Endothelial cell of umbilical vein (primary cell): ENCODE measurements at regions not wholly inside any gene's neighbourhood (a gene's known extent, or its start where the extent isn't known, plus 50 kb on each side); places are given as distances from the start of the nearest gene placed in this dataset.

Source experiments
- BruUV-seq: library from RNA; stranded (reverse); fragments of 400-500 nt; replicated peaks from 2 replicates; lab custom pipeline; 2021; lab: Mats Ljungman, UMichigan
- CTCF ChIA-PET: fragments of 300-600, 350-600 bp; sonication (Branson Sonifier 250); formaldehyde crosslinking; loops from one replicate; lab custom pipeline; 2021; ENCODE audit warnings: antibody characterized with exemption, inconsistent platforms; lab: Charles Lee
- POLR2A ChIA-PET: fragments of 300-600, 350-600 bp; sonication (Branson Sonifier 250); formaldehyde crosslinking; loops from one replicate; lab custom pipeline; 2021; ENCODE audit warnings: antibody characterized with exemption, inconsistent platforms; lab: Charles Lee
- DNase-seq: peaks from one replicate; pipeline ENCODE4 v3.0.0-alpha.2; 2011; ENCODE audit warnings: low read depth, low spot score
- FAIRE-seq: peaks from 2 replicates; lab custom pipeline; 2011; peaks lifted over from hg19 to GRCh38; lab: Jason Lieb, UNC
- H2AFZ ChIP-seq: 2 replicates; pipeline ENCODE4 v1.6.0; 2012; ENCODE audit warnings: low read depth, low read length, control low read depth, inconsistent platforms
- H3K27ac ChIP-seq: 2 replicates; pipeline ENCODE4 v1.5.1; 2011; ENCODE audit warnings: low read depth, mild to moderate bottlenecking, control low read depth, low read length, moderate library complexity; ENCODE audit not compliant: insufficient read depth
- H3K27me3 ChIP-seq, 2 experiments: 2 replicates each; pipeline versions ENCODE4 v1.6.0 to v1.6.1; 2011; ENCODE audit warnings: low read length in 2 of 2, mixed read lengths in 1 of 2; ENCODE audit not compliant: control insufficient read depth in 2 of 2, insufficient read depth in 2 of 2
- H3K36me3 ChIP-seq, 2 experiments: 2 replicates in 1 of 2; 3 replicates in 1 of 2; pipeline ENCODE4 v1.5.1; 2011; ENCODE audit warnings: low read length in 2 of 2, mild to moderate bottlenecking in 1 of 2, moderate library complexity in 1 of 2; ENCODE audit not compliant: control insufficient read depth in 2 of 2, insufficient read depth in 2 of 2; ENCODE audit errors: extremely low read depth in 1 of 2
- H3K4me1 ChIP-seq: 3 replicates; pipeline ENCODE4 v1.5.1; 2011; ENCODE audit warnings: mild to moderate bottlenecking, low read length; ENCODE audit not compliant: control insufficient read depth, insufficient read depth; ENCODE audit errors: extremely low read depth
- H3K4me2 ChIP-seq: 2 replicates; pipeline ENCODE4 v1.6.1; 2011; ENCODE audit warnings: low read length, control low read depth, mixed read lengths; ENCODE audit not compliant: insufficient read depth
- H3K4me3 ChIP-seq, 3 experiments: fragments of 200-600 bp in 1 of 3; sonication (generic), shearing (Covaris generic) in 1 of 3; replicated peaks in 1 of 3; 2 replicates each; pipeline ENCODE4 v1.5.1; 2011 to 2016; ENCODE audit warnings: control low read depth in 3 of 3, low read length in 3 of 3, mild to moderate bottlenecking in 2 of 3, inconsistent platforms in 1 of 3, low read depth in 1 of 3, moderate library complexity in 1 of 3; ENCODE audit not compliant: insufficient read depth in 1 of 3
- H3K79me2 ChIP-seq: 2 replicates; pipeline ENCODE4 v1.6.0; 2012; ENCODE audit warnings: low read length, inconsistent platforms; ENCODE audit not compliant: control insufficient read depth, insufficient read depth
- H3K9ac ChIP-seq: replicated peaks from 2 replicates; pipeline ENCODE3; 2011; ENCODE audit warnings: low read length, control low read depth; ENCODE audit not compliant: insufficient read depth; ENCODE audit errors: extremely low read depth
- H3K9me1 ChIP-seq: replicated peaks from 3 replicates; pipeline ENCODE4 v1.6.0; 2011; ENCODE audit warnings: mild to moderate bottlenecking, low read length; ENCODE audit not compliant: control insufficient read depth, insufficient read depth; ENCODE audit errors: extremely low read depth
- H3K9me3 ChIP-seq: replicated peaks from 2 replicates; pipeline ENCODE4 v1.5.1; 2012; ENCODE audit warnings: low read length, inconsistent platforms; ENCODE audit not compliant: control insufficient read depth, insufficient read depth
- H4K20me1 ChIP-seq: replicated peaks from 2 replicates; pipeline ENCODE3; 2011; ENCODE audit warnings: mild to moderate bottlenecking, low read length; ENCODE audit not compliant: control insufficient read depth, insufficient read depth; ENCODE audit errors: extremely low read depth
- CTCF ChIP-seq, 2 donors: IDR thresholded peaks; 1 replicate in 1 of 2; 2 replicates in 1 of 2; pipeline ENCODE4 v1.5.1; 2011; ENCODE audit warnings: low read length in 2 of 2, mild to moderate bottlenecking in 2 of 2, moderate library complexity in 2 of 2, control low read depth in 1 of 2, inconsistent platforms in 1 of 2, low read depth in 1 of 2; ENCODE audit not compliant: insufficient read depth in 1 of 2; ENCODE audit errors: extremely low read depth in 1 of 2
- EZH2 ChIP-seq: IDR thresholded peaks from 2 replicates; pipeline ENCODE4 v1.6.1; 2012; ENCODE audit warnings: borderline replicate concordance, low read depth, mild to moderate bottlenecking, moderate library complexity, low read length, inconsistent platforms; ENCODE audit not compliant: severe bottlenecking
- FOS ChIP-seq: IDR thresholded peaks from 2 replicates; pipeline ENCODE4 v1.6.1; 2011; ENCODE audit warnings: mild to moderate bottlenecking, low read length, moderate library complexity, borderline replicate concordance; ENCODE audit not compliant: insufficient read depth
- GATA2 ChIP-seq: IDR thresholded peaks from 2 replicates; pipeline ENCODE4 v1.7.0; 2011; ENCODE audit warnings: low read depth, mild to moderate bottlenecking, moderate library complexity, mixed read lengths, low read length; ENCODE audit not compliant: insufficient read length, insufficient read depth
- JUN ChIP-seq: IDR thresholded peaks from 2 replicates; pipeline ENCODE4 v1.6.1; 2011; ENCODE audit warnings: borderline replicate concordance, low read depth; ENCODE audit not compliant: insufficient read length, insufficient read depth
- MAX ChIP-seq: IDR thresholded peaks from 2 replicates; pipeline ENCODE4 v1.6.1; 2011; ENCODE audit not compliant: insufficient read depth, insufficient read length
- MYC ChIP-seq: IDR thresholded peaks from one replicate; pipeline ENCODE4 v1.6.1; 2011; ENCODE audit warnings: mild to moderate bottlenecking, low read depth, low read length
- POLR2A ChIP-seq: IDR thresholded peaks from 2 replicates; pipeline ENCODE4 v1.6.1; 2012; ENCODE audit warnings: low read depth, mild to moderate bottlenecking, control low read depth, low read length
- POLR2AphosphoS5 ChIP-seq: IDR thresholded peaks from 2 replicates; pipeline ENCODE4 v1.6.1; 2012; ENCODE audit warnings: low read depth, mild to moderate bottlenecking, control low read depth, low read length, moderate library complexity; ENCODE audit not compliant: insufficient read depth
- dilution Hi-C: fragments of 300-500 bp; cut with MboI; formaldehyde crosslinking; loops from one replicate; pipeline ENCODE4 v1.15.0; 2019; ENCODE audit warnings: low sequenced_read_pairs; ENCODE audit not compliant: extremely low pct_ligation_motif_present
- intact Hi-C: fragments of 100-400 bp; cut with micrococcal nuclease; formaldehyde crosslinking; loops from one replicate; pipeline ENCODE4 v1.10.0; 2022

- H2AFZ ChIP-seq: no peak overlapping the region
- H3K4me3 ChIP-seq: no peak overlapping the region
- H3K9me3 ChIP-seq: no peaks in the 10 kb centered on the region
- DNase-seq: no peak
- no TSS peak for BruUV-seq
- no peaks in the 10 kb centered on the region for H3K36me3 ChIP-seq
- CTCF ChIA-PET: interaction anchor here (1.2 kb wide), 1 partner anchor 16 kb away, joined by 3 read pairs; no protein-coding TSS in a partner anchor
- POLR2A ChIA-PET: no interaction called here
- dilution Hi-C loops: no loop called here
- no peak overlapping the region for H3K9ac ChIP-seq
- H4K20me1 ChIP-seq: no peaks in the 10 kb centered on the region
- H3K27ac ChIP-seq: no peak overlapping the region
- no peaks in the 10 kb centered on the region for H3K9me1 ChIP-seq
- FAIRE-seq: no peak
- H3K79me2 ChIP-seq: no peaks in the 10 kb centered on the region
- TF ChIP-seq POLR2A (no peak), CTCF (IDR thresholded peaks at IDR 0.05; ENCODE audit: extremely low read depth in 1 of 2, insufficient read depth in 1 of 2, low read depth in 1 of 2, low read length in 2 of 2) (no peak), MYC (no peak), EZH2 (no peak), GATA2 (no peak), JUN (no peak), MAX (no peak), FOS (no peak), POLR2AphosphoS5 (no peak)
- no peak overlapping the region for H3K4me2 ChIP-seq
- peaks cover 1 to 9% of the 10 kb centered on the region in 2 experiments for H3K27me3 ChIP-seq
- H3K4me1 ChIP-seq: no peaks in the 10 kb centered on the region
- intact Hi-C loops: no loop called here
These were observed 59.9 kb upstream of the TFRC start for GRCh38 chr3:196141866-196142201.
